Neural cell (in vitro differentiated cells): ENCODE measurements at regions not wholly inside any gene's neighbourhood (a gene's known extent, or its start where the extent isn't known, plus 50 kb on each side); places are given as distances from the start of the nearest gene placed in this dataset.

Source experiments
- CTCF ChIP-seq: fragments of 450-650 bp; IDR thresholded peaks from 2 replicates; pipeline ENCODE4 v1.5.1; 2014; ENCODE audit warnings: antibody characterized with exemption, mild to moderate bottlenecking, moderate library complexity; ENCODE audit not compliant: poor library complexity, severe bottlenecking
- EP300 ChIP-seq: fragments of 450-650 bp; conservative IDR thresholded peaks from 2 replicates; pipeline ENCODE4 v1.6.1; 2014; ENCODE audit warnings: antibody characterized with exemption, mild to moderate bottlenecking, moderate library complexity; ENCODE audit not compliant: poor library complexity, severe bottlenecking
- EZH2 ChIP-seq: fragments of 200-600, 300-800 bp; shearing (Covaris generic), sonication (generic); IDR thresholded peaks from 2 replicates; pipeline ENCODE4 v1.6.1; 2014; ENCODE audit warnings: antibody characterized with exemption, low read length, borderline replicate concordance, mild to moderate bottlenecking; ENCODE audit not compliant: insufficient read depth, poor library complexity, severe bottlenecking

- TF ChIP-seq EZH2, result no peak
- no peak for TF ChIP-seq CTCF
- TF ChIP-seq EP300, result no peak
These were observed 140.4 kb downstream of the HAO1 start for GRCh38 chr20:7799862-7800261.
